ENCODE measurements at regions not wholly inside any gene's neighbourhood (a gene's known extent, or its start where the extent isn't known, plus 50 kb on each side); places are given as distances from the start of the nearest gene placed in this dataset.
"Not testable (repeated sequence)": the region's sequence is repeated elsewhere in the genome, so short reads cannot be mapped to it uniquely, and the experiment has no call there.

GRCh38 chr1:90274376-90274775 is 279.5 kb downstream of the ZNF326 start:
- DNase-seq: no peak

GRCh38 chr1:90273241-90273774 is 278.4 kb downstream of the ZNF326 start:
- DNase-seq: no peak

- DNase-seq: no peak
These were observed 267.9 kb downstream of the ZNF326 start for GRCh38 chr1:90262791-90263190.

- no peak for DNase-seq
These were observed 267.4 kb downstream of the ZNF326 start for GRCh38 chr1:90262286-90262685.

- DNase-seq: no peak
These were observed 251.2 kb downstream of the ZNF326 start for GRCh38 chr1:90246069-90246468.

GRCh38 chr1:90236493-90236892 is 241.6 kb downstream of the ZNF326 start:
- no peak for DNase-seq

- no peak for DNase-seq
These were observed 228.5 kb downstream of the ZNF326 start for GRCh38 chr1:90223401-90223800.

GRCh38 chr1:90220941-90221693 is 226.2 kb downstream of the ZNF326 start:
- DNase-seq: no peak

- no peak for DNase-seq
These were observed 225.6 kb downstream of the ZNF326 start for GRCh38 chr1:90220496-90220895.

- DNase-seq: not testable (repeated sequence)
These were observed 224.4 kb downstream of the ZNF326 start for GRCh38 chr1:90219166-90219871.

GRCh38 chr1:90210633-90211491 is 216.0 kb downstream of the ZNF326 start:
- no peak for DNase-seq

- DNase-seq: no peak
These were observed 214.0 kb downstream of the ZNF326 start for GRCh38 chr1:90208949-90209348.

- no peak for DNase-seq
These were observed 211.3 kb downstream of the ZNF326 start for GRCh38 chr1:90206260-90206659.

GRCh38 chr1:90204780-90205179 is 209.9 kb downstream of the ZNF326 start:
- no peak for DNase-seq

GRCh38 chr1:90204023-90204590 is 209.2 kb downstream of the ZNF326 start:
- DNase-seq: no peak

GRCh38 chr1:90201467-90202358 is 206.8 kb downstream of the ZNF326 start:
- no peak for DNase-seq

- no peak for DNase-seq
These were observed 205.8 kb downstream of the ZNF326 start for GRCh38 chr1:90200646-90201205.

- DNase-seq: no peak
These were observed 203.9 kb downstream of the ZNF326 start for GRCh38 chr1:90198616-90199332.

GRCh38 chr1:90193116-90193515 is 198.2 kb downstream of the ZNF326 start:
- no peak for DNase-seq

GRCh38 chr1:90192408-90192807 is 197.5 kb downstream of the ZNF326 start:
- DNase-seq: no peak

- DNase-seq: no peak
These were observed 195.6 kb downstream of the ZNF326 start for GRCh38 chr1:90190523-90190922.
